ENCODE measurements at regions not wholly inside any gene's neighbourhood (a gene's known extent, or its start where the extent isn't known, plus 50 kb on each side); places are given as distances from the start of the nearest gene placed in this dataset.
"Not testable (repeated sequence)": the region's sequence is repeated elsewhere in the genome, so short reads cannot be mapped to it uniquely, and the experiment has no call there.

GRCh38 chrY:3037471-3037870, 102.3 kb downstream of the ZFY start:
- DNase-seq: no peak

GRCh38 chrY:3040415-3040814, 105.2 kb downstream of the ZFY start:
- DNase-seq: no peak

- no peak for DNase-seq
Measured at GRCh38 chrY:3041985-3042384, 106.8 kb downstream of the ZFY start.

GRCh38 chrY:3042901-3043300, 107.7 kb downstream of the ZFY start:
- DNase-seq: no peak

- no peak for DNase-seq
Measured at GRCh38 chrY:3045048-3045447, 109.9 kb downstream of the ZFY start.

GRCh38 chrY:3055496-3055895, 120.3 kb downstream of the ZFY start:
- not testable (repeated sequence) for DNase-seq

GRCh38 chrY:3058342-3058741, 123.2 kb downstream of the ZFY start:
- not testable (repeated sequence) for DNase-seq

- not testable (repeated sequence) for DNase-seq
Measured at GRCh38 chrY:3060671-3061070, 125.5 kb downstream of the ZFY start.

GRCh38 chrY:3088149-3088548, 153.0 kb downstream of the ZFY start:
- DNase-seq: not testable (repeated sequence)

GRCh38 chrY:3108674-3109073, 173.5 kb downstream of the ZFY start:
- not testable (repeated sequence) for DNase-seq

- not testable (repeated sequence) for DNase-seq
Measured at GRCh38 chrY:3120234-3120633, 185.1 kb downstream of the ZFY start.

- DNase-seq: not testable (repeated sequence)
Measured at GRCh38 chrY:3120716-3121115, 185.5 kb downstream of the ZFY start.

GRCh38 chrY:3123482-3123881, 188.3 kb downstream of the ZFY start:
- not testable (repeated sequence) for DNase-seq

GRCh38 chrY:3171074-3171473, 235.9 kb downstream of the ZFY start:
- not testable (repeated sequence) for DNase-seq

- not testable (repeated sequence) for DNase-seq
Measured at GRCh38 chrY:3195035-3195434, 259.9 kb downstream of the ZFY start.

- not testable (repeated sequence) for DNase-seq
Measured at GRCh38 chrY:3202287-3202686, 267.1 kb downstream of the ZFY start.

GRCh38 chrY:3206733-3207132, 271.6 kb downstream of the ZFY start:
- DNase-seq: not testable (repeated sequence)

- not testable (repeated sequence) for DNase-seq
Measured at GRCh38 chrY:3213183-3213582, 278.0 kb downstream of the ZFY start.

- DNase-seq: not testable (repeated sequence)
Measured at GRCh38 chrY:3218134-3218533, 283.0 kb downstream of the ZFY start.

- DNase-seq: not testable (repeated sequence)
Measured at GRCh38 chrY:3218559-3218958, 283.4 kb downstream of the ZFY start.

- not testable (repeated sequence) for DNase-seq
Measured at GRCh38 chrY:3262911-3263310, 316.0 kb upstream of the TGIF2LY start.

- not testable (repeated sequence) for DNase-seq
Measured at GRCh38 chrY:3288063-3288462, 290.8 kb upstream of the TGIF2LY start.

GRCh38 chrY:3297235-3297634, 281.6 kb upstream of the TGIF2LY start:
- DNase-seq: not testable (repeated sequence)

GRCh38 chrY:3319988-3320387, 258.9 kb upstream of the TGIF2LY start:
- not testable (repeated sequence) for DNase-seq

GRCh38 chrY:3367535-3367934, 211.3 kb upstream of the TGIF2LY start:
- DNase-seq: not testable (repeated sequence)

- not testable (repeated sequence) for DNase-seq
Measured at GRCh38 chrY:3368459-3368858, 210.4 kb upstream of the TGIF2LY start.
